K562 (cell line): ENCODE measurements at regions not wholly inside any gene's neighbourhood (a gene's known extent, or its start where the extent isn't known, plus 50 kb on each side); places are given as distances from the start of the nearest gene placed in this dataset.

Experiments
- ATAC-seq: fragments of 200-7000 bp; cut with Tn5 transposase; 3 replicates; pipeline ENCODE4 v1.9.1; 2020; ENCODE audit warnings: moderate library complexity
- BruUV-seq: library from RNA; stranded (reverse); fragments of 400-500 nt; replicated peaks from 2 replicates; lab custom pipeline; 2021; lab: Mats Ljungman, UMichigan
- CTCF ChIA-PET: fragments of 300-600 bp; formaldehyde crosslinking; extraction: SDS; loops from one replicate; lab custom pipeline; 2021; ENCODE audit warnings: low intra/inter-chr PET ratio; lab: Yijun Ruan, JAX
- POLR2A ChIA-PET: fragments of 300-600, 350-650 bp; sonication (Branson Sonifier 250); formaldehyde crosslinking; extraction: SDS; loops from one replicate; lab custom pipeline; 2021; ENCODE audit warnings: antibody characterized with exemption, inconsistent platforms; lab: Yijun Ruan, JAX
- DNase-seq, 4 experiments: peaks; one replicate each; pipeline versions ENCODE4 v3.0.0 to v3.0.0-alpha.2; 2011 to 2018; ENCODE audit warnings: low spot score in 3 of 4, mixed read lengths in 3 of 4; ENCODE audit errors: extremely low read depth in 1 of 4
- FAIRE-seq: peaks from 2 replicates; lab custom pipeline; 2011; peaks lifted over from hg19 to GRCh38; lab: Jason Lieb, UNC
- H2AFZ ChIP-seq: 2 replicates; pipeline ENCODE4 v1.6.0; 2011; ENCODE audit warnings: low read depth, low read length, control low read depth, inconsistent platforms
- H3K27ac ChIP-seq: fragments of 200-600 bp; 3 replicates; pipeline ENCODE4 v1.8.0; 2011; ENCODE audit warnings: low read depth, mild to moderate bottlenecking, control low read depth, inconsistent platforms, low read length, moderate library complexity, mixed read lengths; ENCODE audit errors: extremely low read depth
- H3K27me3 ChIP-seq, 2 experiments: fragments of 300-600 bp in 1 of 2; 2 replicates in 1 of 2; 3 replicates in 1 of 2; pipeline versions ENCODE4 v1.6.0 to v1.8.0; 2011; ENCODE audit warnings: inconsistent platforms in 2 of 2, low read length in 2 of 2, mild to moderate bottlenecking in 1 of 2, mixed read lengths in 1 of 2, moderate library complexity in 1 of 2; ENCODE audit not compliant: control insufficient read depth in 2 of 2, insufficient read depth in 2 of 2
- H3K36me3 ChIP-seq: fragments of 300-600 bp; 3 replicates; pipeline ENCODE4 v1.8.0; 2011; ENCODE audit warnings: mild to moderate bottlenecking, low read length, inconsistent platforms; ENCODE audit not compliant: control insufficient read depth, insufficient read depth
- H3K4me1 ChIP-seq, 2 experiments: fragments of 200-600 bp in 1 of 2; replicated peaks in 1 of 2; 2 replicates in 1 of 2; 3 replicates in 1 of 2; pipeline versions ENCODE4 v1.5.1 to v1.8.0; 2011; ENCODE audit warnings: inconsistent platforms in 2 of 2, low read length in 2 of 2, mild to moderate bottlenecking in 1 of 2, mixed read lengths in 1 of 2, moderate library complexity in 1 of 2; ENCODE audit not compliant: control insufficient read depth in 2 of 2, insufficient read depth in 2 of 2
- H3K4me2 ChIP-seq: 2 replicates; pipeline ENCODE4 v1.6.1; 2011; ENCODE audit warnings: low read length, control low read depth, inconsistent platforms, mixed read lengths; ENCODE audit not compliant: insufficient read depth
- H3K4me3 ChIP-seq: fragments of 200-600 bp; sonication (generic), shearing (Covaris generic); 2 replicates; pipeline ENCODE4 v1.5.1; 2016; ENCODE audit warnings: control low read depth, inconsistent platforms
- H3K79me2 ChIP-seq: fragments of 200-600 bp; 3 replicates; pipeline ENCODE4 v1.8.0; 2011; ENCODE audit warnings: low read length, inconsistent platforms; ENCODE audit not compliant: control insufficient read depth, insufficient read depth
- H3K9ac ChIP-seq, 2 experiments: 2 replicates each; pipeline versions ENCODE4 v1.6.0 to v1.6.1; 2011; ENCODE audit warnings: low read depth in 2 of 2, low read length in 2 of 2, control low read depth in 1 of 2, inconsistent platforms in 1 of 2, mild to moderate bottlenecking in 1 of 2, mixed read lengths in 1 of 2; ENCODE audit not compliant: insufficient read depth in 1 of 2
- H3K9me1 ChIP-seq: one replicate; pipeline ENCODE4 v1.6.0; 2011; ENCODE audit warnings: inconsistent platforms, mild to moderate bottlenecking, low read length, moderate library complexity; ENCODE audit not compliant: control insufficient read depth, insufficient read depth
- H3K9me3 ChIP-seq: replicated peaks from 2 replicates; pipeline ENCODE4 v1.5.1; 2011; ENCODE audit warnings: low read depth, low read length, inconsistent platforms; ENCODE audit not compliant: control insufficient read depth, insufficient read depth
- H4K20me1 ChIP-seq: replicated peaks from 2 replicates; pipeline ENCODE4 v1.6.1; 2011; ENCODE audit warnings: low read length, inconsistent platforms, mixed read lengths; ENCODE audit not compliant: control insufficient read depth, insufficient read depth
- HMGN3 ChIP-seq: IDR thresholded peaks from 2 replicates; pipeline ENCODE4 v1.6.1; 2011; ENCODE audit warnings: borderline replicate concordance, low read depth, mild to moderate bottlenecking, mixed read lengths, low read length; ENCODE audit not compliant: insufficient read length; ENCODE audit errors: extremely low read depth
- JUND ChIP-seq, 2 experiments: IDR thresholded peaks; 2 replicates in 1 of 2; 3 replicates in 1 of 2; pipeline ENCODE4 v1.6.1; 2011; ENCODE audit warnings: borderline replicate concordance in 2 of 2, low read depth in 2 of 2, low read length in 2 of 2, improper control_type of control experiment in 1 of 2, missing biosample characterization in 1 of 2, missing genetic modification characterization in 1 of 2, missing genetic modification reagents in 1 of 2
- SMC3 ChIP-seq: conservative IDR thresholded peaks from 2 replicates; pipeline ENCODE4 v1.6.1; 2011; ENCODE audit warnings: low read depth, low read length, improper control_type of control experiment; ENCODE audit not compliant: insufficient read depth
- TEAD2 ChIP-seq: fragments of 450-650 bp; IDR thresholded peaks from 2 replicates; pipeline ENCODE4 v1.6.1; 2016; ENCODE audit warnings: missing genetic modification characterization, control low read depth, missing compliant biosample characterization
- WGBS: fragments of 100-300 bp; shearing (Covaris generic); methylation state at CpG from one replicate; pipeline ENCODE4 v1.1.6; 2016; ENCODE audit warnings: low coverage, mixed read lengths; ENCODE audit not compliant: insufficient coverage; ENCODE audit errors: missing lambda C conversion rate; 5-methylcytosine and 5-hydroxymethylcytosine counted together
- in situ Hi-C: fragments of 300-500 bp; cut with MboI; formaldehyde crosslinking; loops from 4 replicates; pipeline ENCODE4 v1.15.0; 2018; ENCODE audit warnings: inconsistent platforms, mixed read lengths
- intact Hi-C: fragments of 100-400 bp; cut with micrococcal nuclease; formaldehyde crosslinking; loops from 2 replicates; pipeline ENCODE4 v1.14.2; 2022
- TF ChIP-seq, protein P1 (sequence below): fragments of 450-650 bp; formaldehyde crosslinking; IDR thresholded peaks from 2 replicates; pipeline ENCODE4 v1.4.0; 2022; ENCODE audit warnings: mild to moderate bottlenecking, moderate library complexity
- TF ChIP-seq, protein P2 (sequence below): fragments of 450-650 bp; formaldehyde crosslinking; IDR thresholded peaks from 2 replicates; pipeline ENCODE4 v1.4.0; 2020; ENCODE audit warnings: mild to moderate bottlenecking, moderate library complexity
- TF ChIP-seq, protein P3 (sequence below), 2 experiments: fragments of 450-650 bp; formaldehyde crosslinking in 1 of 2; IDR thresholded peaks; 2 replicates each; pipeline versions ENCODE4 v1.4.0 to v1.6.1; 2014 to 2020; ENCODE audit warnings: mild to moderate bottlenecking in 2 of 2, borderline replicate concordance in 1 of 2, low read depth in 1 of 2

DNA sequence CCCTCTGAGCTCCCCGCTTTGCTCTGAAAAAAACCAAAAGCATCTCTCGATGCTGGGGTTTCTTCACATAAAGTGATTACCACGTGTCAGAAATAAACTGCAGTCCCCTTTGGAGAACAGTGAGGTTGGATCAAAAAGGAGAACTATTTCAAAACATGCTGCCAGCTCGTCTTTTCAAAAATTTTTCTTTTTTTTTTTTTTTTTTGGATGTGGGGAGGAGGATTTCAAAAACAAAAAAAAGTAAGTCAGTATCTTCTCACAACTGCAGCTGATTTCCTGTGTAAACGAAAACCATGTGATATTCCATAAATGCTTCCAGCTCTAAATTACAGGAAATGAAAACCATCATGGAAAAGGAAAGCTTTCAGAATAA is 155.0 kb upstream of the LYZL2 start (continued):
- TF ChIP-seq, protein P1, sequence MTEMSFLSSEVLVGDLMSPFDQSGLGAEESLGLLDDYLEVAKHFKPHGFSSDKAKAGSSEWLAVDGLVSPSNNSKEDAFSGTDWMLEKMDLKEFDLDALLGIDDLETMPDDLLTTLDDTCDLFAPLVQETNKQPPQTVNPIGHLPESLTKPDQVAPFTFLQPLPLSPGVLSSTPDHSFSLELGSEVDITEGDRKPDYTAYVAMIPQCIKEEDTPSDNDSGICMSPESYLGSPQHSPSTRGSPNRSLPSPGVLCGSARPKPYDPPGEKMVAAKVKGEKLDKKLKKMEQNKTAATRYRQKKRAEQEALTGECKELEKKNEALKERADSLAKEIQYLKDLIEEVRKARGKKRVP (CRISPR knock-in tag): no peak
- no peak for TF ChIP-seq JUND (IDR thresholded peaks at IDR 0.05; ENCODE audit: borderline replicate concordance, low read depth, low read length)
- TF ChIP-seq JUND (tag; IDR thresholded peaks at IDR 0.05; ENCODE audit: borderline replicate concordance, low read depth, low read length): no peak

DNA sequence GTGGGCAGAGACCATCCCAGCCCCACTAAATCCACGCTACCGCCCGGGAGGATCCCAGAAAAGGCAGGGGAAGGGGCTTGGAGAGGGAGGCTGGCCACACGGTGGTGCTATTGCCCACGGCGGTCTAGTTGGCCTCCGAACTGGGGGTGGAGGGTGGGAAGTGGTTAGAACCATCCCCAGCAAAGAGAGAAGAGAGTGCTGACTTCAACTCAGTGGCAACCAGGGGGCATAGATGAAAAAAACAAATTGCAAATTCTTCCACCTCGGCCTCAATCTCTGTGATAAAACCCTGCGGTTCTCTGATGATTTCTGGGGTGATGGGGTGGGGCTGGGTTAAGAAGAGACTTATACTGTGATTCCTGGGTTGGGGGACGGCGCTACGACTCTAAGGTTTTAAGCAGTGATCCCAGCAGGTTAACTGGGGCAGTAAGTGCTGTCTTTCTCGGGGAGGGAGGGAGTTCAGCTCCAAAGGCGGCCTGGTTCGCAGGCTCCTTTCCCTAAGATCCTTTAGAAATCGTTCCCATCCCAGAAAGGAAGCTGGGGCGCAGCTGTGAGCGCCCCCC is 154.5 kb upstream of the LYZL2 start:
- no peak overlapping the region for H3K4me2 ChIP-seq
- CTCF ChIA-PET: interaction anchor here (0.5 to 1.2 kb wide), 3 partner anchors 1025 to 1470 kb away, joined by 3 to 8 read pairs (median 3); no protein-coding TSS in a partner anchor
- FAIRE-seq (peak; percentile 55), ATAC-seq (peak; percentile 94), DNase-seq (peak; percentile 65 to 83 (median 78))
- no TSS peak for BruUV-seq
- POLR2A ChIA-PET: interaction anchor here (1.0 kb wide), 1 partner anchor 10 kb away, joined by 4 read pairs; no protein-coding TSS in a partner anchor
- H3K9me3 ChIP-seq: no peaks in the 10 kb centered on the region
- no peaks in the 10 kb centered on the region for H3K36me3 ChIP-seq
- intact Hi-C loops: loop anchor here (10.0 kb wide), 2 partner anchors 301 to 1021 kb away; no protein-coding TSS in a partner anchor
- H3K27me3 ChIP-seq: peaks cover 5 to 44% of the 10 kb centered on the region in 2 experiments; a peak in 3 of 5 replicates
- no peak overlapping the region for H3K27ac ChIP-seq
- H2AFZ ChIP-seq: no peak overlapping the region
- H3K9ac ChIP-seq: no peak overlapping the region
- no peaks in the 10 kb centered on the region for H3K9me1 ChIP-seq
- 4% methylated on average over 15 of the region's 18 CpGs for WGBS
- H4K20me1 ChIP-seq: no peaks in the 10 kb centered on the region; the same call in 1 of the 2 replicates
- in situ Hi-C loops: no loop called here
- no peak overlapping the region for H3K4me3 ChIP-seq
- H3K79me2 ChIP-seq: no peaks in the 10 kb centered on the region
- peaks cover 0 to 7% of the 10 kb centered on the region in 2 experiments; a peak in 1 of 5 replicates for H3K4me1 ChIP-seq
- TF ChIP-seq TEAD2 (tag) (no peak), SMC3 (peak; percentile 70), HMGN3 (no peak)
- TF ChIP-seq, protein P2, sequence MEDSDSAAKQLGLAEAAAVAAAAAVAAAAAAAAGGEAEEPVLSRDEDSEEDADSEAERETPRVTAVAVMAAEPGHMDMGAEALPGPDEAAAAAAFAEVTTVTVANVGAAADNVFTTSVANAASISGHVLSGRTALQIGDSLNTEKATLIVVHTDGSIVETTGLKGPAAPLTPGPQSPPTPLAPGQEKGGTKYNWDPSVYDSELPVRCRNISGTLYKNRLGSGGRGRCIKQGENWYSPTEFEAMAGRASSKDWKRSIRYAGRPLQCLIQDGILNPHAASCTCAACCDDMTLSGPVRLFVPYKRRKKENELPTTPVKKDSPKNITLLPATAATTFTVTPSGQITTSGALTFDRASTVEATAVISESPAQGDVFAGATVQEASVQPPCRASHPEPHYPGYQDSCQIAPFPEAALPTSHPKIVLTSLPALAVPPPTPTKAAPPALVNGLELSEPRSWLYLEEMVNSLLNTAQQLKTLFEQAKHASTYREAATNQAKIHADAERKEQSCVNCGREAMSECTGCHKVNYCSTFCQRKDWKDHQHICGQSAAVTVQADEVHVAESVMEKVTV (CRISPR knock-in tag): peak; percentile 62
- TF ChIP-seq, protein P3, sequence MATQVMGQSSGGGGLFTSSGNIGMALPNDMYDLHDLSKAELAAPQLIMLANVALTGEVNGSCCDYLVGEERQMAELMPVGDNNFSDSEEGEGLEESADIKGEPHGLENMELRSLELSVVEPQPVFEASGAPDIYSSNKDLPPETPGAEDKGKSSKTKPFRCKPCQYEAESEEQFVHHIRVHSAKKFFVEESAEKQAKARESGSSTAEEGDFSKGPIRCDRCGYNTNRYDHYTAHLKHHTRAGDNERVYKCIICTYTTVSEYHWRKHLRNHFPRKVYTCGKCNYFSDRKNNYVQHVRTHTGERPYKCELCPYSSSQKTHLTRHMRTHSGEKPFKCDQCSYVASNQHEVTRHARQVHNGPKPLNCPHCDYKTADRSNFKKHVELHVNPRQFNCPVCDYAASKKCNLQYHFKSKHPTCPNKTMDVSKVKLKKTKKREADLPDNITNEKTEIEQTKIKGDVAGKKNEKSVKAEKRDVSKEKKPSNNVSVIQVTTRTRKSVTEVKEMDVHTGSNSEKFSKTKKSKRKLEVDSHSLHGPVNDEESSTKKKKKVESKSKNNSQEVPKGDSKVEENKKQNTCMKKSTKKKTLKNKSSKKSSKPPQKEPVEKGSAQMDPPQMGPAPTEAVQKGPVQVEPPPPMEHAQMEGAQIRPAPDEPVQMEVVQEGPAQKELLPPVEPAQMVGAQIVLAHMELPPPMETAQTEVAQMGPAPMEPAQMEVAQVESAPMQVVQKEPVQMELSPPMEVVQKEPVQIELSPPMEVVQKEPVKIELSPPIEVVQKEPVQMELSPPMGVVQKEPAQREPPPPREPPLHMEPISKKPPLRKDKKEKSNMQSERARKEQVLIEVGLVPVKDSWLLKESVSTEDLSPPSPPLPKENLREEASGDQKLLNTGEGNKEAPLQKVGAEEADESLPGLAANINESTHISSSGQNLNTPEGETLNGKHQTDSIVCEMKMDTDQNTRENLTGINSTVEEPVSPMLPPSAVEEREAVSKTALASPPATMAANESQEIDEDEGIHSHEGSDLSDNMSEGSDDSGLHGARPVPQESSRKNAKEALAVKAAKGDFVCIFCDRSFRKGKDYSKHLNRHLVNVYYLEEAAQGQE (IDR thresholded peaks at IDR 0.05; ENCODE audit: borderline replicate concordance): peak; percentile 74
- TF ChIP-seq, protein P3 (CRISPR knock-in tag; IDR thresholded peaks at IDR 0.05; ENCODE audit: low read depth): no peak
